ENCODE measurements at regions not wholly inside any gene's neighbourhood (a gene's known extent, or its start where the extent isn't known, plus 50 kb on each side); places are given as distances from the start of the nearest gene placed in this dataset.

- TF ChIP-seq CTCF (conservative IDR thresholded peaks at IDR 0.05 in 1 of 2, IDR thresholded peaks at IDR 0.05 in 1 of 2; ENCODE audit: extremely low read depth in 1 of 2, insufficient read depth in 1 of 2, low read depth in 1 of 2, low read length in 2 of 2) (no peak), EZH2 (IDR thresholded peaks at IDR 0.05; ENCODE audit: borderline replicate concordance, low read length) (no peak)
These were observed 157.8 kb downstream of the CCDC34 start for GRCh38 chr11:27205250-27205649.
